GM23338 (cell line): ENCODE measurements at regions not wholly inside any gene's neighbourhood (a gene's known extent, or its start where the extent isn't known, plus 50 kb on each side); places are given as distances from the start of the nearest gene placed in this dataset.

ENCODE experiments used
- ATAC-seq: fragments of 200-7000 bp; cut with Tn5 transposase; 3 replicates; pipeline ENCODE4 v1.9.1; 2020
- DNase-seq: peaks from one replicate; pipeline ENCODE4 v3.0.0-alpha.2; 2015; ENCODE audit warnings: low spot score
- H2AFZ ChIP-seq: fragments of 200-600 bp; sonication (generic); 2 replicates; pipeline ENCODE4 v1.8.0; 2016; ENCODE audit warnings: antibody characterized with exemption, mild to moderate bottlenecking, moderate library complexity
- H3F3A ChIP-seq: fragments of 200-600 bp; sonication (generic); replicated peaks from 2 replicates; pipeline ENCODE4 v1.8.0; 2017; ENCODE audit warnings: antibody characterized with exemption, mixed run types, low read depth
- H3K27ac ChIP-seq: fragments of 200-600 bp; sonication (generic); 2 replicates; pipeline ENCODE4 v1.6.1; 2016; ENCODE audit warnings: low read depth
- H3K27me3 ChIP-seq: fragments of 200-600 bp; sonication (generic); 2 replicates; pipeline ENCODE4 v1.8.0; 2016; ENCODE audit warnings: mild to moderate bottlenecking, mixed run types, moderate library complexity; ENCODE audit not compliant: insufficient read depth
- H3K36me3 ChIP-seq: fragments of 200-600 bp; sonication (generic); 2 replicates; pipeline ENCODE4 v1.8.0; 2016; ENCODE audit warnings: mild to moderate bottlenecking; ENCODE audit not compliant: insufficient read depth
- H3K4me1 ChIP-seq: fragments of 200-600 bp; sonication (generic); 2 replicates; pipeline ENCODE4 v1.8.0; 2016; ENCODE audit warnings: mild to moderate bottlenecking, moderate library complexity; ENCODE audit not compliant: insufficient read depth
- H3K4me2 ChIP-seq: fragments of 200-600 bp; sonication (generic); 2 replicates; pipeline ENCODE4 v1.7.1; 2017; ENCODE audit warnings: mixed run types
- H3K4me3 ChIP-seq: fragments of 200-600 bp; sonication (generic); 2 replicates; pipeline ENCODE4 v1.6.1; 2016; ENCODE audit warnings: mixed run types
- H3K79me2 ChIP-seq: fragments of 200-600 bp; sonication (generic); replicated peaks from 2 replicates; pipeline ENCODE4 v1.8.0; 2017; ENCODE audit warnings: mild to moderate bottlenecking; ENCODE audit not compliant: insufficient read depth
- H3K9me2 ChIP-seq: fragments of 200-600 bp; sonication (generic); 2 replicates; pipeline ENCODE4 v1.8.0; 2017; ENCODE audit not compliant: insufficient read depth
- H4K20me1 ChIP-seq: fragments of 200-600 bp; sonication (generic); replicated peaks from 2 replicates; pipeline ENCODE4 v1.8.0; 2017; ENCODE audit warnings: mild to moderate bottlenecking; ENCODE audit not compliant: insufficient read depth
- H3K27ac Mint-ChIP-seq: 2 replicates; pipeline ENCODE4 v1.8.0; 2020; ENCODE audit warnings: inconsistent platforms, mild to moderate bottlenecking, moderate library complexity, mixed read lengths
- H3K27me3 Mint-ChIP-seq: 3 replicates; pipeline ENCODE4 v1.8.0; 2022; ENCODE audit warnings: low read depth, mild to moderate bottlenecking, moderate library complexity, mixed read lengths, inconsistent platforms; ENCODE audit not compliant: insufficient read depth, poor library complexity
- H3K36me3 Mint-ChIP-seq: 3 replicates; pipeline ENCODE4 v1.8.0; 2021; ENCODE audit warnings: low read depth, mild to moderate bottlenecking, inconsistent platforms, moderate library complexity, mixed read lengths
- H3K4me1 Mint-ChIP-seq: 3 replicates; pipeline ENCODE4 v1.8.0; 2020; ENCODE audit warnings: mild to moderate bottlenecking, inconsistent platforms, mixed read lengths
- H3K4me3 Mint-ChIP-seq: 3 replicates; pipeline ENCODE4 v1.8.0; 2021; ENCODE audit warnings: moderate library complexity, mild to moderate bottlenecking, inconsistent platforms, mixed read lengths
- H3K9me3 Mint-ChIP-seq: 3 replicates; pipeline ENCODE4 v1.8.0; 2020; ENCODE audit warnings: moderate library complexity, mild to moderate bottlenecking, inconsistent platforms, mixed read lengths
- CREB1 ChIP-seq: fragments of 250-450 bp; sonication (Bioruptor Pico); IDR thresholded peaks from 2 replicates; pipeline ENCODE4 v1.5.0; 2020; ENCODE audit warnings: low read depth, mild to moderate bottlenecking, moderate library complexity
- EZH2 ChIP-seq: fragments of 200-600 bp; sonication (generic); IDR thresholded peaks from one replicate; pipeline ENCODE4 v1.8.0; 2017; ENCODE audit warnings: antibody characterized with exemption, mild to moderate bottlenecking, low read depth; ENCODE audit not compliant: unreplicated experiment
- EZH2phosphoT487 ChIP-seq: fragments of 200-600 bp; sonication (generic); IDR thresholded peaks from one replicate; pipeline ENCODE4 v1.8.1; 2018; ENCODE audit warnings: antibody characterized with exemption; ENCODE audit not compliant: unreplicated experiment
- JUNB ChIP-seq: IDR thresholded peaks from one replicate; pipeline ENCODE4 v1.6.1; 2016; ENCODE audit warnings: antibody characterized with exemption; ENCODE audit not compliant: unreplicated experiment
- NANOG ChIP-seq: IDR thresholded peaks from 2 replicates; pipeline ENCODE4 v1.6.1; 2016; ENCODE audit warnings: antibody characterized with exemption, borderline replicate concordance
- POLR2AphosphoS5 ChIP-seq: IDR thresholded peaks from 2 replicates; pipeline ENCODE4 v1.6.1; 2016; ENCODE audit warnings: antibody characterized with exemption, low read depth
- STAT1 ChIP-seq: IDR thresholded peaks from one replicate; pipeline ENCODE4 v1.6.1; 2016; ENCODE audit warnings: antibody characterized with exemption; ENCODE audit not compliant: unreplicated experiment
- ZNF114 ChIP-seq: fragments of 250-450 bp; sonication (Bioruptor Pico); IDR thresholded peaks from 2 replicates; pipeline ENCODE4 v1.5.0; 2020; ENCODE audit warnings: mild to moderate bottlenecking, moderate library complexity
- ZNF331 ChIP-seq: fragments of 250-450 bp; sonication (Bioruptor Pico); IDR thresholded peaks from 2 replicates; pipeline ENCODE4 v1.5.0; 2020; ENCODE audit warnings: low read depth, mild to moderate bottlenecking, moderate library complexity
- TF ChIP-seq, protein P1 (sequence below), 2 experiments: fragments of 200-600 bp in 1 of 2; sonication (generic) in 1 of 2; conservative IDR thresholded peaks; 2 replicates each; pipeline versions ENCODE4 v1.5.1 to v1.6.1; 2016 to 2017; ENCODE audit warnings: antibody characterized with exemption in 2 of 2, low read depth in 2 of 2, mild to moderate bottlenecking in 2 of 2, moderate library complexity in 1 of 2
- TF ChIP-seq, protein P2 (sequence below): IDR thresholded peaks from one replicate; pipeline ENCODE4 v1.6.1; 2018; ENCODE audit warnings: antibody characterized with exemption; ENCODE audit not compliant: unreplicated experiment
- TF ChIP-seq, protein P3 (sequence below): fragments of 250-450 bp; sonication (Bioruptor Pico); IDR thresholded peaks from 2 replicates; pipeline ENCODE4 v1.5.0; 2020; ENCODE audit warnings: mild to moderate bottlenecking, moderate library complexity
- TF ChIP-seq, protein P4 (sequence below): IDR thresholded peaks from 2 replicates; pipeline ENCODE4 v1.6.1; 2016; ENCODE audit warnings: antibody characterized with exemption

DNA sequence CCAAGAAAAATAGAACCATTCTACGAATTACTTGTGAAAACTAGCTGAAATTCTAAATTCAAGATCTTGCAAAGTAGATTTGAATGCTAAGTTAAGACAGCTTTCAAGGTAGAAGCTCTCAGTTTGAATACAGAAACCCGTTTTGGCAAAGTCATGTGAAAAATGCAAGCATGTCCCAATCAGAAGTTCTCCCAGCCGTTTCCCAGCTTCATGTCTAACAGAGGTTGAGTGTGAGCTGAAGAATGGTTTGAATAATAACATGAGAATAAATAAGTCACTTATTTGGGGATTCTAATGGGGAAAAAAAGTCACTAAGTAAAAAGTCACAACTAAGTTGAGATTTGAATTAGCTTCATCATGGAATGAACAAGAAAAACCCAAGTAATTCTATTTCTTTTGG, 152.5 kb upstream of the MAP3K1 start:
- DNase-seq: no peak
- Mint-ChIP-seq H3K36me3 (no peaks in the 10 kb centered on the region; the same call in 2 of the 3 replicates), H3K9me3 (no peaks in the 10 kb centered on the region), H3K4me1 (peaks cover 14% of the 10 kb centered on the region), H3K27me3 (peaks cover 5% of the 10 kb centered on the region), H3K27ac (no peak overlapping the region), H3K4me3 (no peak overlapping the region)
- ATAC-seq: no peak
- Histone ChIP-seq H3K4me3 (no peak overlapping the region), H3F3A (no peaks in the 10 kb centered on the region), H3K4me2 (0 out of 2 replicates have a peak overlapping the region, but pooled peaks have one; percentile 46), H3K79me2 (no peaks in the 10 kb centered on the region), H2AFZ (no peak overlapping the region), H4K20me1 (no peaks in the 10 kb centered on the region), H3K27me3 (no peaks in the 10 kb centered on the region), H3K4me1 (peaks cover 11% of the 10 kb centered on the region; the same call in 1 of the 2 replicates), H3K27ac (no peak overlapping the region), H3K9me2 (0 out of 2 replicates have a peak, but pooled peaks cover 7% of the 10 kb centered on the region), H3K36me3 (no peaks in the 10 kb centered on the region)
- TF ChIP-seq, protein P1, sequence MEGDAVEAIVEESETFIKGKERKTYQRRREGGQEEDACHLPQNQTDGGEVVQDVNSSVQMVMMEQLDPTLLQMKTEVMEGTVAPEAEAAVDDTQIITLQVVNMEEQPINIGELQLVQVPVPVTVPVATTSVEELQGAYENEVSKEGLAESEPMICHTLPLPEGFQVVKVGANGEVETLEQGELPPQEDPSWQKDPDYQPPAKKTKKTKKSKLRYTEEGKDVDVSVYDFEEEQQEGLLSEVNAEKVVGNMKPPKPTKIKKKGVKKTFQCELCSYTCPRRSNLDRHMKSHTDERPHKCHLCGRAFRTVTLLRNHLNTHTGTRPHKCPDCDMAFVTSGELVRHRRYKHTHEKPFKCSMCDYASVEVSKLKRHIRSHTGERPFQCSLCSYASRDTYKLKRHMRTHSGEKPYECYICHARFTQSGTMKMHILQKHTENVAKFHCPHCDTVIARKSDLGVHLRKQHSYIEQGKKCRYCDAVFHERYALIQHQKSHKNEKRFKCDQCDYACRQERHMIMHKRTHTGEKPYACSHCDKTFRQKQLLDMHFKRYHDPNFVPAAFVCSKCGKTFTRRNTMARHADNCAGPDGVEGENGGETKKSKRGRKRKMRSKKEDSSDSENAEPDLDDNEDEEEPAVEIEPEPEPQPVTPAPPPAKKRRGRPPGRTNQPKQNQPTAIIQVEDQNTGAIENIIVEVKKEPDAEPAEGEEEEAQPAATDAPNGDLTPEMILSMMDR (conservative IDR thresholded peaks at IDR 0.05; ENCODE audit: low read depth in 2 of 2): no peak
- no peak for TF ChIP-seq NANOG
- TF ChIP-seq STAT1: no peak
- TF ChIP-seq, protein P2, sequence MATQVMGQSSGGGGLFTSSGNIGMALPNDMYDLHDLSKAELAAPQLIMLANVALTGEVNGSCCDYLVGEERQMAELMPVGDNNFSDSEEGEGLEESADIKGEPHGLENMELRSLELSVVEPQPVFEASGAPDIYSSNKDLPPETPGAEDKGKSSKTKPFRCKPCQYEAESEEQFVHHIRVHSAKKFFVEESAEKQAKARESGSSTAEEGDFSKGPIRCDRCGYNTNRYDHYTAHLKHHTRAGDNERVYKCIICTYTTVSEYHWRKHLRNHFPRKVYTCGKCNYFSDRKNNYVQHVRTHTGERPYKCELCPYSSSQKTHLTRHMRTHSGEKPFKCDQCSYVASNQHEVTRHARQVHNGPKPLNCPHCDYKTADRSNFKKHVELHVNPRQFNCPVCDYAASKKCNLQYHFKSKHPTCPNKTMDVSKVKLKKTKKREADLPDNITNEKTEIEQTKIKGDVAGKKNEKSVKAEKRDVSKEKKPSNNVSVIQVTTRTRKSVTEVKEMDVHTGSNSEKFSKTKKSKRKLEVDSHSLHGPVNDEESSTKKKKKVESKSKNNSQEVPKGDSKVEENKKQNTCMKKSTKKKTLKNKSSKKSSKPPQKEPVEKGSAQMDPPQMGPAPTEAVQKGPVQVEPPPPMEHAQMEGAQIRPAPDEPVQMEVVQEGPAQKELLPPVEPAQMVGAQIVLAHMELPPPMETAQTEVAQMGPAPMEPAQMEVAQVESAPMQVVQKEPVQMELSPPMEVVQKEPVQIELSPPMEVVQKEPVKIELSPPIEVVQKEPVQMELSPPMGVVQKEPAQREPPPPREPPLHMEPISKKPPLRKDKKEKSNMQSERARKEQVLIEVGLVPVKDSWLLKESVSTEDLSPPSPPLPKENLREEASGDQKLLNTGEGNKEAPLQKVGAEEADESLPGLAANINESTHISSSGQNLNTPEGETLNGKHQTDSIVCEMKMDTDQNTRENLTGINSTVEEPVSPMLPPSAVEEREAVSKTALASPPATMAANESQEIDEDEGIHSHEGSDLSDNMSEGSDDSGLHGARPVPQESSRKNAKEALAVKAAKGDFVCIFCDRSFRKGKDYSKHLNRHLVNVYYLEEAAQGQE: no peak
- TF ChIP-seq, protein P3, sequence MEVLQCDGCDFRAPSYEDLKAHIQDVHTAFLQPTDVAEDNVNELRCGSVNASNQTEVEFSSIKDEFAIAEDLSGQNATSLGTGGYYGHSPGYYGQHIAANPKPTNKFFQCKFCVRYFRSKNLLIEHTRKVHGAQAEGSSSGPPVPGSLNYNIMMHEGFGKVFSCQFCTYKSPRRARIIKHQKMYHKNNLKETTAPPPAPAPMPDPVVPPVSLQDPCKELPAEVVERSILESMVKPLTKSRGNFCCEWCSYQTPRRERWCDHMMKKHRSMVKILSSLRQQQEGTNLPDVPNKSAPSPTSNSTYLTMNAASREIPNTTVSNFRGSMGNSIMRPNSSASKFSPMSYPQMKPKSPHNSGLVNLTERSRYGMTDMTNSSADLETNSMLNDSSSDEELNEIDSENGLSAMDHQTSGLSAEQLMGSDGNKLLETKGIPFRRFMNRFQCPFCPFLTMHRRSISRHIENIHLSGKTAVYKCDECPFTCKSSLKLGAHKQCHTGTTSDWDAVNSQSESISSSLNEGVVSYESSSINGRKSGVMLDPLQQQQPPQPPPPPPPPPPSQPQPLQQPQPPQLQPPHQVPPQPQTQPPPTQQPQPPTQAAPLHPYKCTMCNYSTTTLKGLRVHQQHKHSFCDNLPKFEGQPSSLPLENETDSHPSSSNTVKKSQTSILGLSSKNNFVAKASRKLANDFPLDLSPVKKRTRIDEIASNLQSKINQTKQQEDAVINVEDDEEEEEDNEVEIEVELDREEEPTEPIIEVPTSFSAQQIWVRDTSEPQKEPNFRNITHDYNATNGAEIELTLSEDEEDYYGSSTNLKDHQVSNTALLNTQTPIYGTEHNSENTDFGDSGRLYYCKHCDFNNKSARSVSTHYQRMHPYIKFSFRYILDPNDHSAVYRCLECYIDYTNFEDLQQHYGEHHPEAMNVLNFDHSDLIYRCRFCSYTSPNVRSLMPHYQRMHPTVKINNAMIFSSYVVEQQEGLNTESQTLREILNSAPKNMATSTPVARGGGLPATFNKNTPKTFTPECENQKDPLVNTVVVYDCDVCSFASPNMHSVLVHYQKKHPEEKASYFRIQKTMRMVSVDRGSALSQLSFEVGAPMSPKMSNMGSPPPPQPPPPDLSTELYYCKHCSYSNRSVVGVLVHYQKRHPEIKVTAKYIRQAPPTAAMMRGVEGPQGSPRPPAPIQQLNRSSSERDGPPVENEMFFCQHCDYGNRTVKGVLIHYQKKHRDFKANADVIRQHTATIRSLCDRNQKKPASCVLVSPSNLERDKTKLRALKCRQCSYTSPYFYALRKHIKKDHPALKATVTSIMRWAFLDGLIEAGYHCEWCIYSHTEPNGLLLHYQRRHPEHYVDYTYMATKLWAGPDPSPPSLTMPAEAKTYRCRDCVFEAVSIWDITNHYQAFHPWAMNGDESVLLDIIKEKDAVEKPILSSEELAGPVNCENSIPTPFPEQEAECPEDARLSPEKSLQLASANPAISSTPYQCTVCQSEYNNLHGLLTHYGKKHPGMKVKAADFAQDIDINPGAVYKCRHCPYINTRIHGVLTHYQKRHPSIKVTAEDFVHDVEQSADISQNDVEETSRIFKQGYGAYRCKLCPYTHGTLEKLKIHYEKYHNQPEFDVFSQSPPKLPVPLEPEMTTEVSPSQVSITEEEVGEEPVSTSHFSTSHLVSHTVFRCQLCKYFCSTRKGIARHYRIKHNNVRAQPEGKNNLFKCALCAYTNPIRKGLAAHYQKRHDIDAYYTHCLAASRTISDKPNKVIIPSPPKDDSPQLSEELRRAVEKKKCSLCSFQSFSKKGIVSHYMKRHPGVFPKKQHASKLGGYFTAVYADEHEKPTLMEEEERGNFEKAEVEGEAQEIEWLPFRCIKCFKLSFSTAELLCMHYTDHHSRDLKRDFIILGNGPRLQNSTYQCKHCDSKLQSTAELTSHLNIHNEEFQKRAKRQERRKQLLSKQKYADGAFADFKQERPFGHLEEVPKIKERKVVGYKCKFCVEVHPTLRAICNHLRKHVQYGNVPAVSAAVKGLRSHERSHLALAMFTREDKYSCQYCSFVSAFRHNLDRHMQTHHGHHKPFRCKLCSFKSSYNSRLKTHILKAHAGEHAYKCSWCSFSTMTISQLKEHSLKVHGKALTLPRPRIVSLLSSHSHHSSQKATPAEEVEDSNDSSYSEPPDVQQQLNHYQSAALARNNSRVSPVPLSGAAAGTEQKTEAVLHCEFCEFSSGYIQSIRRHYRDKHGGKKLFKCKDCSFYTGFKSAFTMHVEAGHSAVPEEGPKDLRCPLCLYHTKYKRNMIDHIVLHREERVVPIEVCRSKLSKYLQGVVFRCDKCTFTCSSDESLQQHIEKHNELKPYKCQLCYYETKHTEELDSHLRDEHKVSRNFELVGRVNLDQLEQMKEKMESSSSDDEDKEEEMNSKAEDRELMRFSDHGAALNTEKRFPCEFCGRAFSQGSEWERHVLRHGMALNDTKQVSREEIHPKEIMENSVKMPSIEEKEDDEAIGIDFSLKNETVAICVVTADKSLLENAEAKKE (CRISPR knock-in tag): no peak
- no peak for TF ChIP-seq EZH2phosphoT487
- no peak for TF ChIP-seq CREB1 (CRISPR knock-in tag)
- TF ChIP-seq ZNF331 (CRISPR knock-in tag): no peak
- TF ChIP-seq EZH2: no peak
- TF ChIP-seq JUNB: no peak
- TF ChIP-seq, protein P4, sequence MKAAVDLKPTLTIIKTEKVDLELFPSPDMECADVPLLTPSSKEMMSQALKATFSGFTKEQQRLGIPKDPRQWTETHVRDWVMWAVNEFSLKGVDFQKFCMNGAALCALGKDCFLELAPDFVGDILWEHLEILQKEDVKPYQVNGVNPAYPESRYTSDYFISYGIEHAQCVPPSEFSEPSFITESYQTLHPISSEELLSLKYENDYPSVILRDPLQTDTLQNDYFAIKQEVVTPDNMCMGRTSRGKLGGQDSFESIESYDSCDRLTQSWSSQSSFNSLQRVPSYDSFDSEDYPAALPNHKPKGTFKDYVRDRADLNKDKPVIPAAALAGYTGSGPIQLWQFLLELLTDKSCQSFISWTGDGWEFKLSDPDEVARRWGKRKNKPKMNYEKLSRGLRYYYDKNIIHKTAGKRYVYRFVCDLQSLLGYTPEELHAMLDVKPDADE: no peak
- TF ChIP-seq ZNF114: no peak
- TF ChIP-seq POLR2AphosphoS5: no peak
